Mesenchymal stem cell (in vitro differentiated cells and primary cell): ENCODE measurements at regions not wholly inside any gene's neighbourhood (a gene's known extent, or its start where the extent isn't known, plus 50 kb on each side); places are given as distances from the start of the nearest gene placed in this dataset. TPM values are rescaled to one million over a fixed set of nuclear protein-coding genes. Genes with fewer than 3 reads are reported as not detected.
"Not testable (repeated sequence)": the region's sequence is repeated elsewhere in the genome, so short reads cannot be mapped to it uniquely, and the experiment has no call there.

Source experiments
- DNase-seq: peaks from one replicate; pipeline ENCODE4 v3.0.0-alpha.2; 2013
- H2AFZ ChIP-seq: one replicate; pipeline ENCODE4 v1.6.1; 2013; ENCODE audit warnings: low read depth, mild to moderate bottlenecking, control low read depth, inconsistent platforms, low read length, moderate library complexity
- H2AK5ac ChIP-seq: 2 replicates; pipeline ENCODE4 v1.6.1; 2013; ENCODE audit warnings: low read length, moderate library complexity, mild to moderate bottlenecking, inconsistent platforms; ENCODE audit not compliant: severe bottlenecking
- H2BK120ac ChIP-seq: one replicate; pipeline ENCODE4 v1.6.1; 2013; ENCODE audit warnings: low read depth, mild to moderate bottlenecking, inconsistent platforms, low read length, moderate library complexity
- H2BK12ac ChIP-seq, 2 experiments: one replicate each; pipeline ENCODE4 v1.6.1; 2013; ENCODE audit warnings: inconsistent platforms in 2 of 2, low read length in 2 of 2, mild to moderate bottlenecking in 2 of 2, moderate library complexity in 2 of 2, control low read depth in 1 of 2
- H2BK15ac ChIP-seq: one replicate; pipeline ENCODE4 v1.6.1; 2013; ENCODE audit warnings: mild to moderate bottlenecking, low read depth, inconsistent platforms; ENCODE audit not compliant: poor library complexity, severe bottlenecking
- H2BK5ac ChIP-seq: 2 replicates; pipeline ENCODE4 v1.6.1; 2013; ENCODE audit warnings: low read depth, mild to moderate bottlenecking, low read length, control low read depth, inconsistent platforms; ENCODE audit not compliant: poor library complexity, severe bottlenecking
- H3K14ac ChIP-seq, 2 experiments: one replicate each; pipeline ENCODE4 v1.6.1; 2013; ENCODE audit warnings: inconsistent platforms in 2 of 2, low read length in 2 of 2, control low read depth in 1 of 2, mild to moderate bottlenecking in 1 of 2, moderate library complexity in 1 of 2
- H3K18ac ChIP-seq, 2 experiments: one replicate each; pipeline ENCODE4 v1.6.1; 2013; ENCODE audit warnings: inconsistent platforms in 2 of 2, low read length in 2 of 2, control low read depth in 1 of 2, low read depth in 1 of 2, mild to moderate bottlenecking in 1 of 2
- H3K23ac ChIP-seq, 2 experiments: one replicate each; pipeline ENCODE4 v1.6.1; 2013; ENCODE audit warnings: inconsistent platforms in 2 of 2, low read length in 2 of 2, mild to moderate bottlenecking in 2 of 2, moderate library complexity in 2 of 2, control low read depth in 1 of 2
- H3K27ac ChIP-seq: 2 replicates; pipeline ENCODE4 v1.5.1; 2013; ENCODE audit warnings: mild to moderate bottlenecking, moderate library complexity, low read length, control low read depth, inconsistent platforms; ENCODE audit not compliant: poor library complexity, severe bottlenecking
- H3K27me3 ChIP-seq, 2 experiments: 2 replicates each; pipeline versions ENCODE4 v1.6.1 to v1.7.0; 2013; ENCODE audit warnings: low read length in 2 of 2, mild to moderate bottlenecking in 2 of 2, moderate library complexity in 2 of 2, control low read depth in 1 of 2, inconsistent platforms in 1 of 2; ENCODE audit not compliant: control insufficient read depth in 1 of 2, insufficient read depth in 1 of 2
- H3K36me3 ChIP-seq, 2 experiments: 2 replicates each; pipeline versions ENCODE4 v1.6.1 to v1.7.0; 2013; ENCODE audit warnings: low read length in 2 of 2, control low read depth in 1 of 2, inconsistent platforms in 1 of 2, low read depth in 1 of 2, mild to moderate bottlenecking in 1 of 2; ENCODE audit not compliant: insufficient read depth in 2 of 2, control insufficient read depth in 1 of 2
- H3K4ac ChIP-seq, 2 experiments: one replicate each; pipeline ENCODE4 v1.6.1; 2013; ENCODE audit warnings: inconsistent platforms in 2 of 2, low read length in 2 of 2, mild to moderate bottlenecking in 2 of 2, moderate library complexity in 2 of 2, control low read depth in 1 of 2, low read depth in 1 of 2
- H3K4me1 ChIP-seq: 2 replicates; pipeline ENCODE4 v1.6.1; 2013; ENCODE audit warnings: low read depth, low read length, control low read depth; ENCODE audit not compliant: control insufficient read depth, insufficient read depth
- H3K4me2 ChIP-seq: 2 replicates; pipeline ENCODE4 v1.6.1; 2013; ENCODE audit warnings: low read length, mild to moderate bottlenecking, inconsistent platforms; ENCODE audit not compliant: poor library complexity, severe bottlenecking
- H3K4me3 ChIP-seq, 2 experiments: 2 replicates each; pipeline versions ENCODE4 v1.5.1 to v1.7.0; 2013; ENCODE audit warnings: low read length in 2 of 2, mild to moderate bottlenecking in 2 of 2, control low read depth in 1 of 2, low read depth in 1 of 2; ENCODE audit not compliant: insufficient read depth in 1 of 2
- H3K79me1 ChIP-seq: replicated peaks from 2 replicates; pipeline ENCODE4 v1.6.1; 2013; ENCODE audit warnings: mild to moderate bottlenecking, control low read depth, low read length, inconsistent platforms; ENCODE audit not compliant: poor library complexity, severe bottlenecking
- H3K9ac ChIP-seq: 2 replicates; pipeline ENCODE4 v1.7.0; 2013; ENCODE audit warnings: mild to moderate bottlenecking, low read length, moderate library complexity
- H3K9me3 ChIP-seq: 2 replicates; pipeline ENCODE4 v1.7.0; 2013; ENCODE audit warnings: mild to moderate bottlenecking, low read length; ENCODE audit not compliant: control insufficient read depth
- H4K8ac ChIP-seq: one replicate; pipeline ENCODE4 v1.6.1; 2013; ENCODE audit warnings: inconsistent platforms, mild to moderate bottlenecking, low read length, moderate library complexity
- H4K91ac ChIP-seq: one replicate; pipeline ENCODE4 v1.6.1; 2013; ENCODE audit warnings: mild to moderate bottlenecking, low read length, inconsistent platforms
- WGBS: methylation state at CpG from one replicate; pipeline ENCODE4 v1.1.7; 2013; ENCODE audit warnings: mixed read lengths; 5-methylcytosine and 5-hydroxymethylcytosine counted together
- small RNA-seq: library from polyadenylated mRNA; stranded (forward); fragments of <200 nt; extraction: miRNeasy Mini kit (QIAGEN cat#:217004); gene quantifications from one replicate; pipeline ENCODE3, GENCODE V24; 2013; ENCODE audit warnings: low read depth

DNA sequence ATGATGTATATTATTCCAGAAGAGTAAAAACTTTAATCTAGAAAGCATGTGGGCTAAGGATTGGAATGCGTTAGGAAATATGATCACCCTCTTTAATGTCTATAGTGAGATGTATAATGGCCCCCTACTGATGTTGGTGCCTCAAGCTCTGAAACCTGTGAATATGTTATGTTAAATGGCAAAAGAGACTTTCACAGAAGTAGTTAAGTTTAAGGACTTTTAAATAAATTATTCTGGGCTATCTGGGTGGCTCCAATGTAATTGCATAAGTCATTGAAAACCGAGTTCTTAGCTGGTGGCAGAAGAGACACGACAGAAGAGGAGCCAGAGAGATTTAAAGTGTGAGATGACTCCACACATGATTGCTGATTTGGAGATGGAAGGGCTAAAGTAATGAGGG is 1048.4 kb downstream of the PRIM2 start:
- H3K36me3 ChIP-seq, H3K4me2 ChIP-seq, H3K4me3 ChIP-seq, H3K18ac ChIP-seq, H4K91ac ChIP-seq, H3K9ac ChIP-seq, H3K14ac ChIP-seq, H3K79me1 ChIP-seq, H2BK15ac ChIP-seq, H2AK5ac ChIP-seq, H3K27me3 ChIP-seq, H3K4me1 ChIP-seq, H3K27ac ChIP-seq, H2BK120ac ChIP-seq, H3K23ac ChIP-seq, H2BK5ac ChIP-seq, H3K9me3 ChIP-seq, DNase-seq, H3K4ac ChIP-seq, H4K8ac ChIP-seq, H2BK12ac ChIP-seq, H2AFZ ChIP-seq: not testable (repeated sequence)
- WGBS: 24% methylated on average over 3 of the region's 3 CpGs

DNA sequence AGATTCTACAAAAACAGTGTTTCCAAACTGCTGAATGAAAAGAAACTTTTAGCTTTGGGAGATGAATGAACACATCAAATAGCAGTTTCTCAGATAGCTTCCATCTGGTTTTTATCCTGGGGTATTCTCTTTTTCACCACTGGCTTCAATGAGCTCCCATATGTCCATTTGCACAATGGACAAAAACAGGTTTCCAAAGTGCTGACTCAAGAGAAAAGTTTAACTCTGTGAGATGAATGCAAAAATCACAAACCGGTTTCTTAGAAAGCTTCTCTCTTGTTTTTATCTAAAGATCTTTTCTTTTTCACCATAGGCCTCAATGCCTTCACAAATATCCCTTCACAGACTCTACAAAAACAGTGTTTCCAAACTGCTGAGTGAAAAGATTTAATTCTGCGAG is 1089.2 kb downstream of the PRIM2 start:
- 72% methylated on average over 2 of the region's 2 CpGs for WGBS
- DNase-seq, H3K14ac ChIP-seq, H3K4me3 ChIP-seq, H2AFZ ChIP-seq, H2BK120ac ChIP-seq, H3K36me3 ChIP-seq, H3K4ac ChIP-seq, H2BK12ac ChIP-seq, H2BK15ac ChIP-seq, H3K4me2 ChIP-seq, H3K18ac ChIP-seq, H3K23ac ChIP-seq, H3K79me1 ChIP-seq, H3K27ac ChIP-seq, H3K27me3 ChIP-seq, H3K9ac ChIP-seq, H3K4me1 ChIP-seq, H4K8ac ChIP-seq, H2AK5ac ChIP-seq, H2BK5ac ChIP-seq, H4K91ac ChIP-seq: not testable (repeated sequence)
- H3K9me3 ChIP-seq: peaks cover 10% of the 10 kb centered on the region

DNA sequence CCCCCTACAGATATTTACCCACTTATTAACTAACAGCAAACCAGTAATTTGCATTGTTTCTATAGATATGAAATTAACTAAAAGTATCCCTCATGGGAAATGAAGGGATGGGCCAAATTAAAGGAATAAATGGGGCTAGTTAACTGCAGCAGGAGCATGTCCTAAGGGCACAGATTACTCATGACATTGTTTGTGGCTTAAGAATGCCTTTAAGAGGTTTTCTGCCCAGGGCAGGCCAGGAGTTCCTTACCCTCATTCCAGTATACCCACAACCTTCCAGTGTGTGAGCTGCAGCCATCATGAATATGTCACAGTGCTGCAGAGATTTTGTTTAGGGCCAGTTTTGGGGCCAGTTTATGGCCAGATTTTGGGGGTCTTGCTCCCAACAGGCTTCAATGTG is 1101.9 kb downstream of the PRIM2 start:
- Histone ChIP-seq H3K9me3 (peaks cover 29% of the 10 kb centered on the region), H3K27ac (no peak overlapping the region), H3K4me3 (no peak overlapping the region), H2AK5ac (no peak overlapping the region), H4K91ac (no peak overlapping the region), H3K18ac (no peak overlapping the region), H3K4me2 (no peak overlapping the region), H4K8ac (no peak overlapping the region), H2BK15ac (no peak overlapping the region), H3K9ac (no peak overlapping the region), H3K14ac (no peak overlapping the region), H2BK5ac (no peak overlapping the region), H3K27me3 (no peaks in the 10 kb centered on the region), H2BK12ac (no peak overlapping the region), H2BK120ac (no peak overlapping the region), H3K4ac (no peak overlapping the region), H3K23ac (no peak overlapping the region), H3K79me1 (no peaks in the 10 kb centered on the region), H3K36me3 (no peaks in the 10 kb centered on the region), H2AFZ (no peak overlapping the region), H3K4me1 (no peaks in the 10 kb centered on the region)
- DNase-seq: no peak

Small RNA genes in the stretch of these regions (small RNA-seq; reads per million reads assigned to genes)
- gene AL603755.1: not detected
